ENCODE measurements at regions not wholly inside any gene's neighbourhood (a gene's known extent, or its start where the extent isn't known, plus 50 kb on each side); places are given as distances from the start of the nearest gene placed in this dataset.

DNA sequence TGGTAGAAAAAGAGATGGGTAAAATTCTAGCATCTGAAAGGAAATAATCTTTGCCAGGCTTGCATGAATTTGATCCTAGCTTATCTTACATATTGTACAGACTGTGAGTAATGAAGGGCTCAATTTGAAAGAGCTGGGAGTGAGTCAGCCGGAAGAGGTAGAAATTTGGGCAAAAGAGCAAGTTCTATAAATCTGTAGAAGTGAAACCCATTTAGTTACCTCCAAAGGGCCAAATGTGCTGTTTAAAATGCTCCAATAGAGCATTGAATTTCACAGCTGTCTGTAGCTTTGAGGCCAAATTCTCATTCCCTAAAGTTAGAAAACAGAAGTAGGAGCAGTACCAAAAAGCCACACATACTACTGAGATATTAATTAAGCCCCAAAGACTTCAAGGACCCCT is 466.1 kb downstream of the BTBD3 start:
- Histone ChIP-seq H3K9me3 (replicated peaks; ENCODE audit: control insufficient read depth, insufficient read depth, low read length) (peaks cover 7% of the 10 kb centered on the region), H2AFZ (ENCODE audit: low read depth, low read length) (no peak overlapping the region), H3K9ac (replicated peaks; ENCODE audit: extremely low read depth, insufficient read depth, low read length) (no peak overlapping the region), H3K9me1 (replicated peaks; ENCODE audit: control insufficient read depth, extremely low read depth, insufficient read depth, low read length) (no peaks in the 10 kb centered on the region), H3K4me1 (ENCODE audit: control insufficient read depth, extremely low read depth, insufficient read depth, low read length) (no peaks in the 10 kb centered on the region), H4K20me1 (replicated peaks; ENCODE audit: control insufficient read depth, extremely low read depth, insufficient read depth, low read length) (no peaks in the 10 kb centered on the region), H3K36me3 (ENCODE audit: control insufficient read depth in 2 of 2, extremely low read depth in 1 of 2, insufficient read depth in 2 of 2, low read length in 2 of 2) (no peaks in the 10 kb centered on the region), H3K79me2 (ENCODE audit: control insufficient read depth, insufficient read depth, low read length) (no peaks in the 10 kb centered on the region), H3K27me3 (ENCODE audit: control insufficient read depth in 2 of 2, insufficient read depth in 2 of 2, low read length in 2 of 2) (no peaks in the 10 kb centered on the region), H3K4me2 (ENCODE audit: insufficient read depth, low read length) (no peak overlapping the region), H3K4me3 (replicated peaks in 1 of 3; ENCODE audit: insufficient read depth in 1 of 3, low read depth in 1 of 3, low read length in 3 of 3) (no peak overlapping the region), H3K27ac (ENCODE audit: insufficient read depth, low read depth, low read length) (no peak overlapping the region)
- ChIA-PET CTCF (no interaction called here), POLR2A (no interaction called here)
- dilution Hi-C loops (cut with MboI; ENCODE audit: extremely low pct_ligation_motif_present, low sequenced_read_pairs), result no loop called here
- DNase-seq (ENCODE audit: low read depth, low spot score) (no peak), FAIRE-seq (no peak)
- intact Hi-C loops (cut with micrococcal nuclease), result no loop called here
- no TSS peak for BruUV-seq (replicated peaks)
- TF ChIP-seq POLR2AphosphoS5 (IDR thresholded peaks at IDR 0.05; ENCODE audit: insufficient read depth, low read depth, low read length), result no peak
- TF ChIP-seq FOS (IDR thresholded peaks at IDR 0.05; ENCODE audit: borderline replicate concordance, insufficient read depth, low read length), result no peak
- no peak for TF ChIP-seq JUN (IDR thresholded peaks at IDR 0.05; ENCODE audit: borderline replicate concordance, insufficient read depth, insufficient read length, low read depth)
- TF ChIP-seq, protein P1, sequence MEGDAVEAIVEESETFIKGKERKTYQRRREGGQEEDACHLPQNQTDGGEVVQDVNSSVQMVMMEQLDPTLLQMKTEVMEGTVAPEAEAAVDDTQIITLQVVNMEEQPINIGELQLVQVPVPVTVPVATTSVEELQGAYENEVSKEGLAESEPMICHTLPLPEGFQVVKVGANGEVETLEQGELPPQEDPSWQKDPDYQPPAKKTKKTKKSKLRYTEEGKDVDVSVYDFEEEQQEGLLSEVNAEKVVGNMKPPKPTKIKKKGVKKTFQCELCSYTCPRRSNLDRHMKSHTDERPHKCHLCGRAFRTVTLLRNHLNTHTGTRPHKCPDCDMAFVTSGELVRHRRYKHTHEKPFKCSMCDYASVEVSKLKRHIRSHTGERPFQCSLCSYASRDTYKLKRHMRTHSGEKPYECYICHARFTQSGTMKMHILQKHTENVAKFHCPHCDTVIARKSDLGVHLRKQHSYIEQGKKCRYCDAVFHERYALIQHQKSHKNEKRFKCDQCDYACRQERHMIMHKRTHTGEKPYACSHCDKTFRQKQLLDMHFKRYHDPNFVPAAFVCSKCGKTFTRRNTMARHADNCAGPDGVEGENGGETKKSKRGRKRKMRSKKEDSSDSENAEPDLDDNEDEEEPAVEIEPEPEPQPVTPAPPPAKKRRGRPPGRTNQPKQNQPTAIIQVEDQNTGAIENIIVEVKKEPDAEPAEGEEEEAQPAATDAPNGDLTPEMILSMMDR (IDR thresholded peaks at IDR 0.05; ENCODE audit: extremely low read depth in 1 of 2, insufficient read depth in 1 of 2, low read depth in 1 of 2, low read length in 2 of 2), result no peak
- TF ChIP-seq MYC (IDR thresholded peaks at IDR 0.05; ENCODE audit: low read depth, low read length), result no peak
- TF ChIP-seq POLR2A (IDR thresholded peaks at IDR 0.05; ENCODE audit: low read depth, low read length), result no peak
- no peak for TF ChIP-seq MAX (IDR thresholded peaks at IDR 0.05; ENCODE audit: insufficient read depth, insufficient read length)
- TF ChIP-seq EZH2 (IDR thresholded peaks at IDR 0.05; ENCODE audit: borderline replicate concordance, low read depth, low read length, severe bottlenecking), result no peak
